Panc1 (cell line): ENCODE measurements at regions not wholly inside any gene's neighbourhood (a gene's known extent, or its start where the extent isn't known, plus 50 kb on each side); places are given as distances from the start of the nearest gene placed in this dataset.

Source experiments
- ATAC-seq: fragments of 200-7000 bp; cut with Tn5 transposase; 2 replicates; pipeline ENCODE4 v1.9.1; 2020; ENCODE audit warnings: mild to moderate bottlenecking, moderate library complexity
- BruUV-seq: library from RNA; stranded (reverse); fragments of 400-500 nt; replicated peaks from 2 replicates; lab custom pipeline; 2021; lab: Mats Ljungman, UMichigan
- CTCF ChIA-PET: fragments of 300-600 bp; sonication (Branson Sonifier 250); formaldehyde crosslinking; loops from one replicate; lab custom pipeline; 2022; ENCODE audit warnings: antibody characterized with exemption; lab: Charles Lee
- POLR2A ChIA-PET: fragments of 300-600 bp; sonication (Branson Sonifier 250); formaldehyde crosslinking; loops from one replicate; lab custom pipeline; 2022; ENCODE audit warnings: antibody characterized with exemption; lab: Charles Lee
- DNase-seq: peaks from one replicate; pipeline ENCODE4 v3.0.0-alpha.2; 2010; ENCODE audit warnings: low read depth, low spot score
- H3K27ac ChIP-seq: 2 replicates; pipeline ENCODE4 v1.5.1; 2011; ENCODE audit warnings: mild to moderate bottlenecking, low read length, inconsistent platforms
- H3K27me3 ChIP-seq: fragments of 200-500 bp; sonication (Bioruptor generic); 2 replicates; pipeline ENCODE4 v1.6.0; 2014; ENCODE audit warnings: low read length, inconsistent platforms; ENCODE audit not compliant: control insufficient read depth, insufficient read depth
- H3K36me3 ChIP-seq: fragments of 200-500 bp; sonication (Bioruptor generic); 2 replicates; pipeline ENCODE4 v1.5.1; 2014; ENCODE audit warnings: inconsistent platforms, mild to moderate bottlenecking, low read length, moderate library complexity; ENCODE audit not compliant: control insufficient read depth, insufficient read depth
- H3K4me1 ChIP-seq: 2 replicates; pipeline ENCODE4 v1.5.1; 2011; ENCODE audit warnings: inconsistent platforms, mild to moderate bottlenecking, low read length, moderate library complexity; ENCODE audit not compliant: control insufficient read depth, insufficient read depth
- H3K4me3 ChIP-seq, 2 experiments: 2 replicates each; pipeline ENCODE4 v1.5.1; 2011 to 2012; ENCODE audit warnings: low read depth in 2 of 2, low read length in 2 of 2, mild to moderate bottlenecking in 2 of 2, inconsistent platforms in 1 of 2, moderate library complexity in 1 of 2
- H3K9me3 ChIP-seq: fragments of 200-500 bp; sonication (Bioruptor generic); 2 replicates; pipeline ENCODE4 v1.5.1; 2014; ENCODE audit warnings: low read depth, mild to moderate bottlenecking, inconsistent platforms, low read length, moderate library complexity; ENCODE audit not compliant: control insufficient read depth, insufficient read depth
- CTCF ChIP-seq: fragments of 450-650 bp; IDR thresholded peaks from 2 replicates; pipeline ENCODE4 v1.5.1; 2017; ENCODE audit warnings: mild to moderate bottlenecking
- POLR2AphosphoS5 ChIP-seq: IDR thresholded peaks from 2 replicates; pipeline ENCODE4 v1.6.1; 2012; ENCODE audit warnings: mild to moderate bottlenecking, low read depth, low read length, moderate library complexity
- REST ChIP-seq, 2 experiments: IDR thresholded peaks; 2 replicates each; pipeline ENCODE4 v1.6.1; 2011 to 2012; ENCODE audit warnings: low read depth in 2 of 2, control low read depth in 1 of 2, low read length in 1 of 2, mild to moderate bottlenecking in 1 of 2, moderate library complexity in 1 of 2; ENCODE audit not compliant: insufficient read depth in 1 of 2
- SIN3A ChIP-seq: IDR thresholded peaks from 2 replicates; pipeline ENCODE4 v1.6.1; 2012; ENCODE audit warnings: low read depth, mild to moderate bottlenecking, low read length, moderate library complexity, borderline replicate concordance; ENCODE audit not compliant: insufficient read depth
- TCF7L2 ChIP-seq: IDR thresholded peaks from 2 replicates; pipeline ENCODE4 v1.6.1; 2011; ENCODE audit warnings: mild to moderate bottlenecking, low read depth, low read length, inconsistent platforms
- in situ Hi-C: cut with HindIII; loops from 2 replicates; pipeline ENCODE4 v1.10.0; 2016; ENCODE audit warnings: low sequenced_read_pairs, low pct_unique_long_range_greater_than_20kb
- intact Hi-C: fragments of 100-400 bp; cut with micrococcal nuclease; formaldehyde crosslinking; loops from one replicate; pipeline ENCODE4 v1.10.0; 2022; ENCODE audit not compliant: unreplicated experiment

GRCh38 chr21:43306391-43306790, 120.5 kb downstream of the SIK1 start:
- 0 out of 2 replicates have a peak, but pooled peaks cover 2% of the 10 kb centered on the region for H3K4me1 ChIP-seq
- ATAC-seq = no peak
- ChIA-PET CTCF (no interaction called here), POLR2A (no interaction called here)
- TF ChIP-seq TCF7L2 = no peak
- TF ChIP-seq POLR2AphosphoS5 = no peak
- TF ChIP-seq REST (IDR thresholded peaks at IDR 0.05; ENCODE audit: insufficient read depth in 1 of 2, low read depth in 2 of 2, low read length in 1 of 2) = no peak
- TF ChIP-seq SIN3A = no peak
- TF ChIP-seq CTCF = no peak
- no peaks in the 10 kb centered on the region for H3K36me3 ChIP-seq
- no peak overlapping the region for H3K27ac ChIP-seq
- no peak for DNase-seq
- no peaks in the 10 kb centered on the region for H3K9me3 ChIP-seq
- intact Hi-C loops = no loop called here
- H3K4me3 ChIP-seq = no peak overlapping the region
- no peaks in the 10 kb centered on the region for H3K27me3 ChIP-seq
- in situ Hi-C loops = no loop called here
- BruUV-seq = no TSS peak

GRCh38 chr21:43305811-43306311, 121.1 kb downstream of the SIK1 start:
- no TSS peak for BruUV-seq

More at GRCh38 chr21:43305811-43306311, 121.1 kb downstream of the SIK1 start:
- Histone ChIP-seq H3K9me3 (no peaks in the 10 kb centered on the region), H3K36me3 (no peaks in the 10 kb centered on the region), H3K4me1 (0 out of 2 replicates have a peak, but pooled peaks cover 2% of the 10 kb centered on the region), H3K27me3 (no peaks in the 10 kb centered on the region), H3K27ac (no peak overlapping the region), H3K4me3 (no peak overlapping the region)
- in situ Hi-C loops = no loop called here
- CTCF ChIA-PET = no interaction called here
- POLR2A ChIA-PET = no interaction called here
- ATAC-seq (no peak), DNase-seq (no peak)
- no peak for TF ChIP-seq SIN3A
- no peak for TF ChIP-seq TCF7L2
- no peak for TF ChIP-seq POLR2AphosphoS5
- TF ChIP-seq REST (IDR thresholded peaks at IDR 0.05; ENCODE audit: insufficient read depth in 1 of 2, low read depth in 2 of 2, low read length in 1 of 2) = no peak
- TF ChIP-seq CTCF = no peak
- intact Hi-C loops = no loop called here
